CD4-positive, alpha-beta T cell (primary cell): ENCODE measurements at regions not wholly inside any gene's neighbourhood (a gene's known extent, or its start where the extent isn't known, plus 50 kb on each side); places are given as distances from the start of the nearest gene placed in this dataset.

Experiments used
- ATAC-seq: fragments of 200-7000 bp; cut with Tn5 transposase; one replicate; pipeline ENCODE4 v1.10.0; 2022; ENCODE audit warnings: mild to moderate bottlenecking; ENCODE audit not compliant: poor library complexity
- CTCF ChIA-PET: fragments of 350-600 bp; sonication (Branson Sonifier 250); formaldehyde crosslinking; loops from one replicate; lab custom pipeline; 2021; ENCODE audit warnings: antibody characterized with exemption, inconsistent platforms; lab: Charles Lee
- POLR2A ChIA-PET: fragments of 350-600 bp; sonication (Branson Sonifier 250); formaldehyde crosslinking; loops from one replicate; lab custom pipeline; 2021; ENCODE audit warnings: antibody characterized with exemption, inconsistent platforms; lab: Charles Lee
- DNase-seq, 14 experiments: peaks; one replicate each; pipeline ENCODE4 v3.0.0-alpha.2; 2013 to 2020; ENCODE audit warnings: mixed read lengths in 2 of 14
- H3K27ac ChIP-seq, 2 donors: one replicate each; pipeline versions ENCODE4 v1.5.1 to v1.7.0; 2013; ENCODE audit warnings: low read length in 2 of 2, low read depth in 1 of 2, mild to moderate bottlenecking in 1 of 2
- H3K27me3 ChIP-seq, 2 experiments: 1 replicate in 1 of 2; 2 replicates in 1 of 2; pipeline versions ENCODE4 v1.6.1 to v1.7.0; 2013; ENCODE audit warnings: low read length in 2 of 2, control low read depth in 1 of 2, mild to moderate bottlenecking in 1 of 2, moderate library complexity in 1 of 2; ENCODE audit not compliant: insufficient read depth in 2 of 2, control insufficient read depth in 1 of 2
- H3K36me3 ChIP-seq: one replicate; pipeline ENCODE4 v1.6.1; 2013; ENCODE audit warnings: low read length, control low read depth; ENCODE audit not compliant: insufficient read depth
- H3K4me1 ChIP-seq: one replicate; pipeline ENCODE4 v1.6.1; 2013; ENCODE audit warnings: low read length, control low read depth; ENCODE audit not compliant: insufficient read depth
- H3K4me3 ChIP-seq: one replicate; pipeline ENCODE4 v1.5.1; 2013; ENCODE audit warnings: mild to moderate bottlenecking, low read length, moderate library complexity
- H3K9me3 ChIP-seq, 2 experiments: 1 replicate in 1 of 2; 2 replicates in 1 of 2; pipeline versions ENCODE4 v1.6.1 to v1.7.0; 2013; ENCODE audit warnings: low read length in 2 of 2, mild to moderate bottlenecking in 2 of 2, control low read depth in 1 of 2, moderate library complexity in 1 of 2; ENCODE audit not compliant: control insufficient read depth in 1 of 2, insufficient read depth in 1 of 2
- H3K27ac Mint-ChIP-seq: one replicate; pipeline ENCODE4 v1.8.0; 2020; ENCODE audit warnings: mixed read lengths
- H3K27me3 Mint-ChIP-seq: one replicate; pipeline ENCODE4 v1.8.0; 2021; ENCODE audit warnings: mixed read lengths
- H3K36me3 Mint-ChIP-seq: one replicate; pipeline ENCODE4 v1.8.0; 2021; ENCODE audit warnings: low read depth, mixed read lengths
- H3K4me1 Mint-ChIP-seq: one replicate; pipeline ENCODE4 v1.8.0; 2021; ENCODE audit warnings: low read depth, mixed read lengths
- H3K4me3 Mint-ChIP-seq: one replicate; pipeline ENCODE4 v1.8.0; 2020; ENCODE audit warnings: mild to moderate bottlenecking, mixed read lengths
- H3K9me3 Mint-ChIP-seq: one replicate; pipeline ENCODE4 v1.8.0; 2020; ENCODE audit warnings: mixed read lengths
- CTCF ChIP-seq: fragments of 200-600 bp; IDR thresholded peaks from one replicate; pipeline ENCODE4 v1.8.0; 2022; ENCODE audit warnings: antibody characterized with exemption, mild to moderate bottlenecking
- intact Hi-C, 2 experiments: fragments of 100-400 bp; cut with DNase I in 1 of 2; cut with micrococcal nuclease in 1 of 2; formaldehyde crosslinking; loops; one replicate each; pipeline versions ENCODE4 v1.15.1 to v1.9.0; 2023 to 2025; cut with DNase I, micrococcal nuclease

- intact Hi-C loops: no loop called here
These were observed 74.7 kb upstream of the SHISAL1 start for GRCh38 chr22:44387486-44387885.

GRCh38 chr22:44386386-44387035 is 73.8 kb upstream of the SHISAL1 start:
- Mint-ChIP-seq H3K4me1 (no peaks in the 10 kb centered on the region), H3K4me3 (no peak overlapping the region), H3K9me3 (no peaks in the 10 kb centered on the region), H3K27me3 (no peaks in the 10 kb centered on the region), H3K36me3 (no peaks in the 10 kb centered on the region), H3K27ac (no peak overlapping the region)
- Histone ChIP-seq H3K4me3 (no peak overlapping the region), H3K4me1 (no peaks in the 10 kb centered on the region), H3K27ac (no peak overlapping the region), H3K36me3 (no peaks in the 10 kb centered on the region), H3K9me3 (no peaks in the 10 kb centered on the region), H3K27me3 (no peaks in the 10 kb centered on the region)
- DNase-seq: no peak
- CTCF ChIA-PET: no interaction called here
- no peak for ATAC-seq
- intact Hi-C loops: no loop called here
- TF ChIP-seq CTCF: no peak
- POLR2A ChIA-PET: no interaction called here

More at GRCh38 chr22:44387486-44387885, 74.7 kb upstream of the SHISAL1 start:
- ATAC-seq (no peak), DNase-seq (no peak)
- no peak overlapping the region for H3K4me3 Mint-ChIP-seq
- CTCF ChIA-PET: no interaction called here
- TF ChIP-seq CTCF: no peak
- Histone ChIP-seq H3K4me1 (no peaks in the 10 kb centered on the region), H3K36me3 (no peaks in the 10 kb centered on the region), H3K27me3 (no peaks in the 10 kb centered on the region), H3K27ac (no peak overlapping the region), H3K4me3 (no peak overlapping the region), H3K9me3 (no peaks in the 10 kb centered on the region)
- H3K27ac Mint-ChIP-seq: no peak overlapping the region
- H3K9me3 Mint-ChIP-seq: no peaks in the 10 kb centered on the region
- no peaks in the 10 kb centered on the region for H3K4me1 Mint-ChIP-seq
- H3K36me3 Mint-ChIP-seq: no peaks in the 10 kb centered on the region
- POLR2A ChIA-PET: no interaction called here
- no peaks in the 10 kb centered on the region for H3K27me3 Mint-ChIP-seq

GRCh38 chr22:44385781-44386180 is 73.0 kb upstream of the SHISAL1 start:
- no peak overlapping the region for H3K4me3 ChIP-seq
- H3K36me3 Mint-ChIP-seq: no peaks in the 10 kb centered on the region
- no peaks in the 10 kb centered on the region for H3K4me1 Mint-ChIP-seq
- intact Hi-C loops: no loop called here
- no peaks in the 10 kb centered on the region for H3K27me3 ChIP-seq
- no peaks in the 10 kb centered on the region for H3K27me3 Mint-ChIP-seq
- no peaks in the 10 kb centered on the region for H3K9me3 Mint-ChIP-seq
- H3K4me3 Mint-ChIP-seq: no peak overlapping the region
- CTCF ChIA-PET: no interaction called here
- ATAC-seq (no peak), DNase-seq (no peak)
- H3K27ac ChIP-seq: no peak overlapping the region
- TF ChIP-seq CTCF: no peak
- H3K27ac Mint-ChIP-seq: no peak overlapping the region
- no peaks in the 10 kb centered on the region for H3K36me3 ChIP-seq
- H3K9me3 ChIP-seq: no peaks in the 10 kb centered on the region
- no peaks in the 10 kb centered on the region for H3K4me1 ChIP-seq
- POLR2A ChIA-PET: no interaction called here
